LHCN-M2 (cell line): ENCODE measurements at regions not wholly inside any gene's neighbourhood (a gene's known extent, or its start where the extent isn't known, plus 50 kb on each side); places are given as distances from the start of the nearest gene placed in this dataset.
"Not testable (repeated sequence)": the region's sequence is repeated elsewhere in the genome, so short reads cannot be mapped to it uniquely, and the experiment has no call there.

Experiments used
- DNase-seq: peaks from one replicate; pipeline ENCODE4 v3.0.0-alpha.2; 2012; ENCODE audit warnings: low read depth

- DNase-seq: peak; percentile 2
These were observed 251.2 kb upstream of the TPTE start for GRCh38 chr21:10270211-10270610.

GRCh38 chr21:10271666-10272207 lies 249.6 kb upstream of the TPTE start:
- DNase-seq: not testable (repeated sequence)

- no peak for DNase-seq
These were observed 249.2 kb upstream of the TPTE start for GRCh38 chr21:10272216-10272615.

- no peak for DNase-seq
These were observed 248.2 kb upstream of the TPTE start for GRCh38 chr21:10273196-10273595.

- DNase-seq: not testable (repeated sequence)
These were observed 247.5 kb upstream of the TPTE start for GRCh38 chr21:10273794-10274338.
